MM.1S (cell line): ENCODE measurements at regions not wholly inside any gene's neighbourhood (a gene's known extent, or its start where the extent isn't known, plus 50 kb on each side); places are given as distances from the start of the nearest gene placed in this dataset.

ENCODE experiments used
- DNase-seq: peaks from one replicate; pipeline ENCODE4 v3.0.0-alpha.2; 2015
- H2AFZ ChIP-seq: fragments of 300-600 bp; sonication (generic); 2 replicates; pipeline ENCODE4 v1.6.0; 2016; ENCODE audit warnings: antibody characterized with exemption, low read length
- H3F3A ChIP-seq: fragments of 300-600 bp; sonication (generic); 2 replicates; pipeline ENCODE4 v1.6.1; 2016; ENCODE audit warnings: mild to moderate bottlenecking, antibody characterized with exemption, low read length, moderate library complexity, mixed read lengths; ENCODE audit not compliant: insufficient read depth
- H3K27ac ChIP-seq: fragments of 300-600 bp; sonication (generic); 2 replicates; pipeline ENCODE4 v1.5.1; 2016; ENCODE audit warnings: mild to moderate bottlenecking, low read length
- H3K27me3 ChIP-seq: fragments of 300-600 bp; sonication (generic); replicated peaks from 2 replicates; pipeline ENCODE4 v1.6.0; 2016; ENCODE audit warnings: low read length; ENCODE audit not compliant: insufficient read depth
- H3K36me3 ChIP-seq: fragments of 300-600 bp; sonication (generic); replicated peaks from 2 replicates; pipeline ENCODE4 v1.6.1; 2016; ENCODE audit warnings: mild to moderate bottlenecking, low read length, mixed read lengths; ENCODE audit not compliant: insufficient read depth
- H3K4me1 ChIP-seq: fragments of 300-600 bp; sonication (generic); 2 replicates; pipeline ENCODE4 v1.6.1; 2016; ENCODE audit warnings: low read length, mixed read lengths
- H3K4me2 ChIP-seq: fragments of 300-600 bp; sonication (generic); 2 replicates; pipeline ENCODE4 v1.6.0; 2016; ENCODE audit warnings: low read depth, low read length
- H3K4me3 ChIP-seq: fragments of 300-600 bp; sonication (generic); 2 replicates; pipeline ENCODE4 v1.5.1; 2016; ENCODE audit warnings: low read length, mixed read lengths
- H3K79me2 ChIP-seq: fragments of 300-600 bp; sonication (generic); 2 replicates; pipeline ENCODE4 v1.6.1; 2016; ENCODE audit warnings: mixed run types, low read length, mixed read lengths
- H3K9ac ChIP-seq: fragments of 300-600 bp; sonication (generic); 2 replicates; pipeline ENCODE4 v1.6.1; 2016; ENCODE audit warnings: low read length, mixed read lengths
- H3K9me2 ChIP-seq: fragments of 300-600 bp; sonication (generic); replicated peaks from 2 replicates; pipeline ENCODE4 v1.6.1; 2016; ENCODE audit warnings: mild to moderate bottlenecking, low read length, mixed read lengths; ENCODE audit not compliant: insufficient read depth
- H3K9me3 ChIP-seq: fragments of 300-600 bp; sonication (generic); replicated peaks from 2 replicates; pipeline ENCODE4 v1.6.1; 2016; ENCODE audit warnings: mild to moderate bottlenecking, low read length, mixed read lengths; ENCODE audit not compliant: insufficient read depth
- H4K20me1 ChIP-seq: fragments of 300-600 bp; sonication (generic); 2 replicates; pipeline ENCODE4 v1.6.1; 2016; ENCODE audit warnings: mild to moderate bottlenecking, low read length, moderate library complexity, mixed read lengths; ENCODE audit not compliant: insufficient read depth
- CTCF ChIP-seq: fragments of 300-600 bp; sonication (generic); IDR thresholded peaks from 2 replicates; pipeline ENCODE4 v1.5.1; 2016; ENCODE audit warnings: antibody characterized with exemption, low read length, mixed read lengths
- EZH2 ChIP-seq: fragments of 300-600 bp; sonication (generic); optimal IDR thresholded peaks from 2 replicates; pipeline ENCODE3; 2017; ENCODE audit warnings: low read depth, mild to moderate bottlenecking, antibody characterized with exemption, low read length, mixed read lengths
- EZH2phosphoT487 ChIP-seq: fragments of 300-600 bp; sonication (generic); IDR thresholded peaks from 2 replicates; pipeline ENCODE4 v1.6.1; 2018; ENCODE audit warnings: antibody characterized with exemption, low read length

- Histone ChIP-seq H3K4me2 (no peak overlapping the region), H3K4me3 (no peak overlapping the region), H3F3A (no peaks in the 10 kb centered on the region), H3K9me3 (no peaks in the 10 kb centered on the region), H3K27ac (no peak overlapping the region), H3K4me1 (no peaks in the 10 kb centered on the region), H3K79me2 (no peaks in the 10 kb centered on the region), H3K9me2 (no peaks in the 10 kb centered on the region), H2AFZ (no peak overlapping the region), H4K20me1 (no peaks in the 10 kb centered on the region), H3K27me3 (no peaks in the 10 kb centered on the region), H3K36me3 (no peaks in the 10 kb centered on the region), H3K9ac (no peak overlapping the region)
- no peak for TF ChIP-seq CTCF
- no peak for TF ChIP-seq EZH2phosphoT487
- no peak for TF ChIP-seq EZH2
- no peak for DNase-seq
These were observed 89.5 kb upstream of the SNRPN start for GRCh38 chr15:24865303-24865702.

- no peaks in the 10 kb centered on the region for H3F3A ChIP-seq
- TF ChIP-seq EZH2phosphoT487 (no peak), EZH2 (no peak), CTCF (no peak)
- H3K79me2 ChIP-seq, result no peaks in the 10 kb centered on the region
- H2AFZ ChIP-seq, result no peak overlapping the region
- H3K4me1 ChIP-seq, result no peaks in the 10 kb centered on the region
- no peaks in the 10 kb centered on the region for H3K9me3 ChIP-seq
- H3K9ac ChIP-seq, result no peak overlapping the region
- H3K4me3 ChIP-seq, result no peak overlapping the region
- no peak overlapping the region for H3K27ac ChIP-seq
- no peak for DNase-seq
- H3K9me2 ChIP-seq, result no peaks in the 10 kb centered on the region
- H3K4me2 ChIP-seq, result no peak overlapping the region
- no peaks in the 10 kb centered on the region for H3K27me3 ChIP-seq
- H3K36me3 ChIP-seq, result no peaks in the 10 kb centered on the region
- H4K20me1 ChIP-seq, result no peaks in the 10 kb centered on the region
These were observed 77.6 kb upstream of the SNRPN start for GRCh38 chr15:24877174-24877573.

GRCh38 chr15:24878153-24878552 lies 76.6 kb upstream of the SNRPN start:
- H3K27me3 ChIP-seq, result no peaks in the 10 kb centered on the region
- no peaks in the 10 kb centered on the region for H3K79me2 ChIP-seq
- no peaks in the 10 kb centered on the region for H4K20me1 ChIP-seq
- H3K9me3 ChIP-seq, result no peaks in the 10 kb centered on the region
- no peak overlapping the region for H3K4me3 ChIP-seq
- TF ChIP-seq CTCF (no peak), EZH2phosphoT487 (no peak), EZH2 (no peak)
- H3K9me2 ChIP-seq, result no peaks in the 10 kb centered on the region
- no peak for DNase-seq
- H3K27ac ChIP-seq, result no peak overlapping the region
- H3K4me2 ChIP-seq, result no peak overlapping the region
- H2AFZ ChIP-seq, result no peak overlapping the region
- H3K9ac ChIP-seq, result no peak overlapping the region
- no peaks in the 10 kb centered on the region for H3K36me3 ChIP-seq
- no peaks in the 10 kb centered on the region for H3K4me1 ChIP-seq
- H3F3A ChIP-seq, result no peaks in the 10 kb centered on the region
